ENCODE measurements at regions not wholly inside any gene's neighbourhood (a gene's known extent, or its start where the extent isn't known, plus 50 kb on each side); places are given as distances from the start of the nearest gene placed in this dataset.
"Not testable (repeated sequence)": the region's sequence is repeated elsewhere in the genome, so short reads cannot be mapped to it uniquely, and the experiment has no call there.

- no peaks in the 10 kb centered on the region for H3K27me3 ChIP-seq
- no peaks in the 10 kb centered on the region for H3K9me3 ChIP-seq
- no peak overlapping the region for H3K27ac ChIP-seq
- 83% methylated on average over 1 of the region's 1 CpG for WGBS, 2 donors
- TF ChIP-seq POLR2AphosphoS5 (IDR thresholded peaks at IDR 0.05) (no peak), CTCF (IDR thresholded peaks at IDR 0.05) (no peak), POLR2A (IDR thresholded peaks at IDR 0.05) (no peak), EP300 (IDR thresholded peaks at IDR 0.05) (no peak)
- no peaks in the 10 kb centered on the region for H3K36me3 ChIP-seq
- H3K4me3 ChIP-seq = no peak overlapping the region
- no peaks in the 10 kb centered on the region for H3K4me1 ChIP-seq
- ATAC-seq (ENCODE audit: low FRiP score in 2 of 2) = no peak
- DNase-seq = no peak
These were observed 255.1 kb upstream of the GK2 start for GRCh38 chr4:79663141-79663540.

- no peak overlapping the region for H3K27ac ChIP-seq
- peaks cover 0 to 5% (median 1%) of the 10 kb centered on the region in 4 donors for H3K9me3 ChIP-seq
- H3K4me3 ChIP-seq = no peak overlapping the region
- no peak for ATAC-seq (ENCODE audit: low FRiP score in 2 of 2)
- H3K36me3 ChIP-seq = no peaks in the 10 kb centered on the region
- no peaks in the 10 kb centered on the region for H3K27me3 ChIP-seq
- no peak for DNase-seq
- TF ChIP-seq EP300 (IDR thresholded peaks at IDR 0.05) = no peak
- no peak for TF ChIP-seq POLR2AphosphoS5 (IDR thresholded peaks at IDR 0.05)
- TF ChIP-seq CTCF (IDR thresholded peaks at IDR 0.05) = no peak
- no peak for TF ChIP-seq POLR2A (IDR thresholded peaks at IDR 0.05)
- H3K4me1 ChIP-seq = no peaks in the 10 kb centered on the region
- WGBS, 2 donors = 84 to 90% methylated on average over 3 of the region's 3 CpGs
These were observed 254.6 kb upstream of the GK2 start for GRCh38 chr4:79662651-79663050.

GRCh38 chr4:79661196-79661595, 253.2 kb upstream of the GK2 start:
- no peaks in the 10 kb centered on the region for H3K27me3 ChIP-seq
- H3K36me3 ChIP-seq = no peaks in the 10 kb centered on the region
- WGBS, 2 donors = 87 to 89% methylated on average over 2 of the region's 2 CpGs
- TF ChIP-seq CTCF (IDR thresholded peaks at IDR 0.05) (no peak), POLR2AphosphoS5 (IDR thresholded peaks at IDR 0.05) (no peak), EP300 (IDR thresholded peaks at IDR 0.05) (no peak), POLR2A (IDR thresholded peaks at IDR 0.05) (no peak)
- peaks cover 0 to 7% (median 3%) of the 10 kb centered on the region in 4 donors for H3K9me3 ChIP-seq
- no peaks in the 10 kb centered on the region for H3K4me1 ChIP-seq
- no peak for ATAC-seq (ENCODE audit: low FRiP score in 2 of 2)
- H3K4me3 ChIP-seq = no peak overlapping the region
- DNase-seq = no peak
- no peak overlapping the region for H3K27ac ChIP-seq

- not testable (repeated sequence) for H3K4me1 ChIP-seq; H3K9me3 ChIP-seq; DNase-seq; H3K4me3 ChIP-seq; H3K27ac ChIP-seq; H3K36me3 ChIP-seq; H3K27me3 ChIP-seq; ATAC-seq (ENCODE audit: low FRiP score in 2 of 2)
- WGBS, 2 donors = 70 to 73% methylated on average over 5 of the region's 5 CpGs
These were observed 251.4 kb upstream of the GK2 start for GRCh38 chr4:79659308-79659870.

GRCh38 chr4:79657379-79657778, 249.4 kb upstream of the GK2 start:
- H3K36me3 ChIP-seq = no peaks in the 10 kb centered on the region
- ATAC-seq (ENCODE audit: low FRiP score in 2 of 2) = no peak
- no peak overlapping the region for H3K27ac ChIP-seq
- no peak for TF ChIP-seq POLR2AphosphoS5 (IDR thresholded peaks at IDR 0.05)
- no peak for TF ChIP-seq CTCF (IDR thresholded peaks at IDR 0.05)
- TF ChIP-seq EP300 (IDR thresholded peaks at IDR 0.05) = no peak
- no peaks in the 10 kb centered on the region for H3K27me3 ChIP-seq
- no peak for DNase-seq
- H3K4me1 ChIP-seq = no peaks in the 10 kb centered on the region
- peaks cover 0 to 7% (median 3%) of the 10 kb centered on the region in 4 donors for H3K9me3 ChIP-seq
- H3K4me3 ChIP-seq = no peak overlapping the region

Data from upper lobe of left lung (tissue), 6 donors.